IMR-90 (cell line): ENCODE measurements at regions not wholly inside any gene's neighbourhood (a gene's known extent, or its start where the extent isn't known, plus 50 kb on each side); places are given as distances from the start of the nearest gene placed in this dataset.

Experiments used
- FOS ChIP-seq: fragments of 150-350 bp; IDR thresholded peaks from 2 replicates; pipeline ENCODE4 v1.6.1; 2016; ENCODE audit warnings: low read depth, low read length
- NFE2L2 ChIP-seq: fragments of 150-350 bp; IDR thresholded peaks from 2 replicates; pipeline ENCODE4 v1.6.1; 2016; ENCODE audit warnings: low read depth, mild to moderate bottlenecking, low read length
- POLR2A ChIP-seq: IDR thresholded peaks from 2 replicates; pipeline ENCODE4 v1.6.1; 2012; ENCODE audit warnings: mild to moderate bottlenecking, low read depth, low read length
- TF ChIP-seq, protein P1 (sequence below): conservative IDR thresholded peaks from 2 replicates; pipeline ENCODE4 v1.5.1; 2012; ENCODE audit warnings: mild to moderate bottlenecking, low read depth, low read length, improper control_type of control experiment

DNA sequence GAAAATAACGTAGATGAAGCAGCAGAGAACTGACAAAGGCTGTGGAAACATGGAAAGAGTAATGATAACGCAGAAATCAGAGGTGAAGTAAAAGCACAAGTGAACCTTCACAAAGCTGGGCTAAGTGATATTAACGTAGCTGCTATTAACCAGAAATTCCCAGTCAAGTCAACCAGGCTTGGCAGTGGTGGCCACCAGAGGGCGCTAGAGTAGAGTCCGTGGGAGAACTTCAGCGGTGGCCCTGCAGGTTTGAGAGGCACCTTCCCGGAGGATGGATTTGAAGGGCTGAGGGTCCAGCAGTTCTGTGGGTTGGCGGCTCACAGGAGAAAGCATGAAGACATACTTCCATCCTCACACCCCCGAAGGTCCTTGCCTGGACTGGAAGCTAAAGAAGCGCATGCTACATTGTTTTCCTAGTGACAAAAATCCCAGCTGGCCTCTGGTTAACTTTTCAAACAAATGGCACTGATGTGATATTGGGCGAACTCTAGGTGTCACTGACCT, 81.7 kb upstream of the ZNF648 start:
- TF ChIP-seq, protein P1, sequence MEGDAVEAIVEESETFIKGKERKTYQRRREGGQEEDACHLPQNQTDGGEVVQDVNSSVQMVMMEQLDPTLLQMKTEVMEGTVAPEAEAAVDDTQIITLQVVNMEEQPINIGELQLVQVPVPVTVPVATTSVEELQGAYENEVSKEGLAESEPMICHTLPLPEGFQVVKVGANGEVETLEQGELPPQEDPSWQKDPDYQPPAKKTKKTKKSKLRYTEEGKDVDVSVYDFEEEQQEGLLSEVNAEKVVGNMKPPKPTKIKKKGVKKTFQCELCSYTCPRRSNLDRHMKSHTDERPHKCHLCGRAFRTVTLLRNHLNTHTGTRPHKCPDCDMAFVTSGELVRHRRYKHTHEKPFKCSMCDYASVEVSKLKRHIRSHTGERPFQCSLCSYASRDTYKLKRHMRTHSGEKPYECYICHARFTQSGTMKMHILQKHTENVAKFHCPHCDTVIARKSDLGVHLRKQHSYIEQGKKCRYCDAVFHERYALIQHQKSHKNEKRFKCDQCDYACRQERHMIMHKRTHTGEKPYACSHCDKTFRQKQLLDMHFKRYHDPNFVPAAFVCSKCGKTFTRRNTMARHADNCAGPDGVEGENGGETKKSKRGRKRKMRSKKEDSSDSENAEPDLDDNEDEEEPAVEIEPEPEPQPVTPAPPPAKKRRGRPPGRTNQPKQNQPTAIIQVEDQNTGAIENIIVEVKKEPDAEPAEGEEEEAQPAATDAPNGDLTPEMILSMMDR, result peak; percentile 87
- TF ChIP-seq POLR2A, result no peak
- no peak for TF ChIP-seq FOS
- TF ChIP-seq NFE2L2, result no peak
